Fibroblast of skin of right quadriceps (primary cell): ENCODE measurements at regions not wholly inside any gene's neighbourhood (a gene's known extent, or its start where the extent isn't known, plus 50 kb on each side); places are given as distances from the start of the nearest gene placed in this dataset.
"Not testable (repeated sequence)": the region's sequence is repeated elsewhere in the genome, so short reads cannot be mapped to it uniquely, and the experiment has no call there.

ENCODE experiments used
- DNase-seq: peaks from one replicate; pipeline ENCODE4 v3.0.0-alpha.2; 2013

- no peak for DNase-seq
Measured at GRCh38 chr5:18270635-18271338, 636.5 kb downstream of the TAF11L14 start.

GRCh38 chr5:18276939-18277338 lies 642.7 kb downstream of the TAF11L14 start:
- no peak for DNase-seq

DNA sequence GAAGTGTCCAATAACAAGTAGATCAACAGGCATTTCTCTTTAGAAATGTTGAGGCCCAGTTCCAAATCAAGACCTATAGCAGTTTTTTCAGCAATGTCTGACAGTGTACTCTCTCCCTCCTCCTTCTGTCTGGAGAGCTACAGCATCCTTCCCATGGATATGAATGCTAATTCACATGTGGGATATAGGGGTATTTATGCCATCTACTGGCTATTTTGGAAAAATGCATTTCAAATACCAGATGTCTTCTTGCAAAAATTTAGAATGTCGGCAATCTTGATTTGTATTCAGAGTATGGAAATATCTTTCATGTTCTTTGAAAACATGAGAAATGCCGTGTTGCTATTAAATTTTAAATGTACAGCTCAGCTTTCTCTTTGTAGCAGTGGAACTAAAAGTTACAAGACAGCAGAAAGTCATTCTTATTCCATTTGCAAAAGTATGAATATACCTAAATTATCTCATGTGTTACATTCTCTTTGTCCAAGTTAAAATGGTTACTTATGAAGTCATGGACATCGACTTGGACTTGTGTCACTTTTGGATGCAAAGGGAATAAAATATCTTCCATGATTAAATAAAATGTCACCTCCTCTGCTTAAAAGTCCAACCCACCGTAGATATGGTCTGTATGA lies 647.8 kb downstream of the TAF11L14 start:
- peak; percentile 55 for DNase-seq

DNA sequence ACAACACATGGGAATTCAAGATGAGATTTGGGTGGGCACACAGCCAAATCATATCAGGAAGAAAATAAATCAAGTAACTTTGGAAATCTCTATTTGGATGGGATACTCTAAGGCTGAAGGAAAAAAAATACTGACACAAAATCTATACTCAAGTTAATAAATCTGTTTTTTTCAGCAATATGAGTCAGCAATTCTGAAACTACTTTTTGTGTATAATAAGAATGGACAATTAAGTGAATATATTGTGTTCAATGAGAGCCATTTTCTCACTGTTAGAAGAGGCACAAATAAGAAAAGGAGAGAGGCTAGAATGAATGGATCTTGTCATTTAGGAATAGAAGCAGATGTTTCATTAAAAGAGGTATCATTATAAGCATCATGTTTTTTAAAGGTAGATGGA lies 651.0 kb downstream of the TAF11L14 start:
- DNase-seq: no peak

DNA sequence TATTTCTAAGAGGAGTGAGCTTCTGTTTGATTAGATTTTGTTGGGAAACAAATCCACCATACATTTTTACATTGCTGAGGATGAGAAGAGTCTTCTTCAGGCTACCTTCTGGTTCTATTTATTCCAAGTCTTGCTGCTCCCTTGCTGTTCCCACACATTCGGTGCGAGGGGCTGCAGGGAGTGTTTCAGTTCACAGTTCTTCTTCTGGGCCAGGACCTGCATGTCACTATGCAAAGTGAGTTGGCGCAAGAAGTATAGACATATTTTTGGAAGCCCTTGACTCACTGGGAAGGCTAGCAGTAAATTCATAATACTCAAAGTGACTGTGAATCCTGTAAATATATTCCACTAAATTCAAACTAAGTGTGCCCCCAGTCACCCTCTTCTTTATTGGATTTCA lies 657.9 kb downstream of the TAF11L14 start:
- DNase-seq: no peak

DNA sequence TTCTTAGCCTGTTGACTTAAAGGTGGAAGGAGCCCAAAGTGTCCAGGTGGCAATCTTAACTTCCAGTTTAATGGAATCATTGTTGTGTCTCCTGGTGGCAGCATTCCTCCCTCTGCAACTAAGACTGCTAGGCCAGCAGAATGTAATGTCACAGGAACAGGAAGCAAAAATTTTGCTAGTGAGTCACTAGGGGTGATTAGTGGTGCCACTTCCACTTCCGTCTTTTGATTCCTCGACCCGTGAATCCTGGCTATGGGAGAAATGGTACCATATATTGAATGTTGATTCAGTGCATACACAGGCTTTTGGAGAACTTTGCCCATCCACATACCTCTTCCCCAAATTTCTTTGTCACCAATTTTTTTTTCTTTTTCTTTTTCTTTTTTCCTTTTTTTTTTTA lies 661.4 kb downstream of the TAF11L14 start:
- not testable (repeated sequence) for DNase-seq

- DNase-seq: no peak
Measured at GRCh38 chr5:18299166-18299565, 664.9 kb downstream of the TAF11L14 start.

DNA sequence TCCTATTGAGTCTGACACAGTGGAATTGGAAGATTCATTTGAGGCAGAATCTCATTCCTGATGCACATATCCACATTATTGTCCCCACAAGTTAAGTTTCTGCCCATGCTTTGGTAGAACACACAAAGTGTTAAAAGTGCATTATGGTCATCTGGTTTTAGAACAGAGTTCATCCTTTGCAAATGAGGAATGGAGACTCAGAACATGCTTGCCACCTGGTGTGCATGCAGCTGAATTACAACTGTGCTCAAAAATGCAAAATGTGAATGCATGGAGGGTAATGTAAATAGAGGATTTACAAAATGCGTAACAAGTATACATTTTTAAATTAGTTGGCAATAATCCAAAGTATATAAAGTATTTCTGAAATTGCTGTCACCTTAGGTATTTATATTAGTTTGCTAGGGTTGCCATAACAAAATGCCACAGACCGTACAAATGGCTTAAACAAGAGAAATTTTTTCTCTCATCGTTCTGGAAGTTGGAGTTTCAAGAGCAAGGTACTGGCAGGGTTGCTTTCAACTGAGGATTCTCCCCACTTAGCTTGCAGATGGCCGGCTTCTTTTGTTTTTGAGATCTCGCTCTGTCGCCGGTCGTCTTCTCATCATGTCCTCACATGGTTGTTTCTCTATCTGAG lies 671.1 kb downstream of the TAF11L14 start:
- DNase-seq: peak; percentile 15

- DNase-seq: no peak
Measured at GRCh38 chr5:18311266-18311665, 677.0 kb downstream of the TAF11L14 start.

- no peak for DNase-seq
Measured at GRCh38 chr5:18312016-18312415, 677.8 kb downstream of the TAF11L14 start.

DNA sequence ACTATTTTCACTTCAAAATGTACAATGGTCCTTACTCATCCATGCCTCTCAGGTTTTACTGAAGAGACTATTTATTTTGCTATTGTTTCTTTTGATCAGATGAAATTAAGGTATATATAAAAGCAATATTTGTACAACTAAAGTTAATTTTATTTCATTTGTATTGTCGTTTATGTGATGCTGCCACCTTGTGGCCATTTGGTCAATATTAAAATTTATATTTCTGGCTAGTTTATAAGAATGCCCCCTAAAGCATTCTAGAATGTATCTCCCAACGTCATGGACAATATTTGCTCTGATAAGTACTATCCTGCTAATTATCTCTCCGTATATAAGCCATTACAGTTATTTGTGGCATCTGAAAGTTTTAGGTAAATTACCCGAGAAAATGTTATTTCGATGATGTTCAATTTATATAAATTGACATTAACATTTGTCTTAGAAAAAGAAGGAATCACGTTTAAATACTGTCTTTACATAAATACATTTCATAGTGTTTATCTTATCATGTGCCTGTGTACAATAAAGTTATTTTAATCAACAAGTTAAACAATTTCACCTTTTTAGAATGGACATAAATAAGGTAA lies 680.0 kb downstream of the TAF11L14 start:
- peak; percentile 9 for DNase-seq

- no peak for DNase-seq
Measured at GRCh38 chr5:18321262-18321942, 687.1 kb downstream of the TAF11L14 start.

- DNase-seq: no peak
Measured at GRCh38 chr5:18323891-18324290, 689.6 kb downstream of the TAF11L14 start.

GRCh38 chr5:18325431-18325830 lies 691.2 kb downstream of the TAF11L14 start:
- no peak for DNase-seq

- DNase-seq: no peak
Measured at GRCh38 chr5:18329328-18329727, 695.1 kb downstream of the TAF11L14 start.

- no peak for DNase-seq
Measured at GRCh38 chr5:18333841-18334240, 699.6 kb downstream of the TAF11L14 start.

DNA sequence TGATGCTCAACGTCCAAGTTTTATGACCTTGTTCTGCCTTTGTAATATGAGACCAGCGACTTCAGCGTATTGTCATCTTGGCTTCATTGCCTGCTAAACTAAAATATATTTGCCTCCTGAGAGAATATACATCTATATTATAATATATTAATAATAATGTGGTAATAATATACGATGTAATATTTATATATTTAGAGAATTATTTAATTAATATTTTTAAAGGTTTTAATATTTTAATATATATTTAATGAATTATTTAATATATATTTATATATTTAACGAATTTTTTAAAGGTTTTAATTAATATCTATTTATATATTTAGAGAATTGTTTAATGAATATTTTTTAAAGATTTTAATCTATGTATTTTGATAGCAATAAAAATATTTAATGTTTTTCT lies 700.7 kb downstream of the TAF11L14 start:
- no peak for DNase-seq

DNA sequence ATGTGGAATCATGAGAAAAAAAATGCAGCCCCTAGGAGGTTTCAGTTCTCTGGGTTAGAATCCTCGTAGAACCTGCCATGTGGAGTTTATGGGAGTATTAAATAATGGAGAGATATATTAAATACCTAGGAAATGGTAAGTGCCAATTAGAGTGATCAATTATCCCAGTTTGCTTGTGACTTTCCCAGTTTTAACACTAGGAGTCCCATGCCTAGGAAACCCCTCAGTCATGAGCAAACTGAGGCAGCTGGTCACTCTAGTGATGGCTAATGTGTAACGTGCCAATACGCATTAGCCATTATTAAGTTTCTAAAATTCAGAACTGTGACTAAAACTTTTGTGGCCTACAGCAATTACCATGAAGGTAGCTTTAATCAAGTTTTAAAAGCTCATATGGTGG lies 720.6 kb downstream of the TAF11L14 start:
- no peak for DNase-seq

DNA sequence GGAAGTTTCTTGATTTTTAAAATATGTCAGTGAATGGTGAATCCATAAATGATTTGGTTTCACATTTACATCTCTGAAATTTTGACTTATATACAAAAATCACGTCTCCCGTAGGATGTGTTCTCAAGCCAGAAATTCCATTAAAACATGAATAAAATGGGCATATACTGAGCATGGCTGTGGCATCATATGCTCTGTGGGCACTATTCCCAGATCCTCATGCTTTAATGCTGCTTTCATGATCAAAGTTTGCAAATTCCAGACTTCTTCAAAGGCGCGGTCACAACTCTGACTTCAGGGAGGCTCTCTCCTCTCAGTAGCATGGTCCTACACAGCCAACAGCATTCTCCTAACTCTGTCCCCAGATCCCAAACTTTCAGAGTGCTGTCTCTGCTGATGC lies 723.2 kb downstream of the TAF11L14 start:
- no peak for DNase-seq

- no peak for DNase-seq
Measured at GRCh38 chr5:18366234-18366633, 732.0 kb downstream of the TAF11L14 start.

DNA sequence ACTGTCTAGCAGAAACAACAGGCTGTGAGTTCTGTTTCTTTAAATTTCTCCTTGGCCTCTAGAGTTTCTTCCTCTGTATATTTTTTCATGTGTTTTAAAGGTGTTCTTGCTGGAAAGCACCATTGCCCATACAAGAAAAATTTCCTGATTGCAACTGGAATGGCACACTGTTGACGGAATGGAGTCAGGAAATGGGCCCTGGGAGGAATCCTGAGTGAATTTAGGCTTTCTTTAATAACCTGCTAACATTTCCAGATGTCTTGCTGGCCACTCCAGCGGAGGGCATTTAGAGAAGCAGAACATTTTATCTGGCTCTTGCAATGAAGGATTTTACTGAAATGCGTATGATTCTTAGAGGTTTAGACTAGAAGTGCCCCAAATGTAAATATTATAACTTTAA lies 736.3 kb downstream of the TAF11L14 start:
- DNase-seq: no peak

DNA sequence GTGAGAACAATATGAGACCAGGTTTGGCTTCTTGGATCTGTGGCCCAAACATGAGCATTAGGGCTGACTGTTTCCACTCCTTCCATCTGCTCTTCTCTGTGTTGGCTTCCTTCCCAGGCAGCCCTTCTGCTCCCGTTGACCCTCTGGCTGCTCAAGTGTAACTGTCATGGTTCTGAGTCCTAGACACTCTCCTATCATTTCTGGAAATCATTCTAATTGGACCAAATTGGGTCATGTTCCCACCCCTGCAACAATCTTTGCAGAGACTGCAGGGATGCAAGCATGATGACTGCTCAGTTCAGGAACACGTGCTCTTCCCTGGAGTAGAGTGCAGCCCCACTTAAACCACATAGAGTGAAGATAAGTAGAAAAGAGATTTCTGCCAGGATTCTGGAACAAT lies 741.4 kb downstream of the TAF11L14 start:
- DNase-seq: no peak

DNA sequence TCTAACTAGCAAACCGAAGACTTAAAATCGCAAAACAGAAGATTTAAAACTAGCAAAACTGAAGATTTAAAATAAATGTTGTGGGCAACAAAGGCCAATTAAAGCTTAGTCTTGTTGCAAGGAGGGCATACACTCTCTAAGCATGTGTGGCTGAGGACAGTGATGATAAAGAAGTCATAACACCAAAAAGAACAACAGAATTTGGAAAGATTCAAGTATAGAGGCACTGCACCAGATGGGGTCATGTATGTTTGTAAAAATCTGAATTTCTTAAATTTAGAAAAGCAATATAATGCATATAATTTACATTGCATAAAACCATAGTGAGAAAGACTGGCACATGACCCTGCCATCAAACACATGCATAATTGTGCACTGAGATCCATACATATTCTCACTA lies 743.8 kb downstream of the TAF11L14 start:
- no peak for DNase-seq
